ENCODE measurements at regions not wholly inside any gene's neighbourhood (a gene's known extent, or its start where the extent isn't known, plus 50 kb on each side); places are given as distances from the start of the nearest gene placed in this dataset.

- DNase-seq = no peak
Measured at GRCh38 chr18:73780218-73780617, 367.4 kb downstream of the FBXO15 start.

DNA sequence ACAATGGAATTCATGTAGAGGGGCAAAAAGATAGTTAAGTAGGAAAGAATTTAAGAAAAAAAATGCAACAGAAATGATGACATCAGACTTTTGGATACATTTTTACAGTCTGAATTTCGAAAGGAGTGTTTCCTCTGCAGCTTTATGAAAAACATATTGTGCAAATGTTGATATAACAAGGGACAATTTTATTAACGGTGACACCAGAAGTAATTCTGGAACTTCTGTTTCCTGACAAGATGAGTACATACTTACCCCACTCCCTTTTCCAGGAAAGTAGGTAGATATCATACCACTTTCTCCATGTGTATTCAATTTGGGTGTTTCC, 369.6 kb downstream of the FBXO15 start:
- no peak for DNase-seq

DNA sequence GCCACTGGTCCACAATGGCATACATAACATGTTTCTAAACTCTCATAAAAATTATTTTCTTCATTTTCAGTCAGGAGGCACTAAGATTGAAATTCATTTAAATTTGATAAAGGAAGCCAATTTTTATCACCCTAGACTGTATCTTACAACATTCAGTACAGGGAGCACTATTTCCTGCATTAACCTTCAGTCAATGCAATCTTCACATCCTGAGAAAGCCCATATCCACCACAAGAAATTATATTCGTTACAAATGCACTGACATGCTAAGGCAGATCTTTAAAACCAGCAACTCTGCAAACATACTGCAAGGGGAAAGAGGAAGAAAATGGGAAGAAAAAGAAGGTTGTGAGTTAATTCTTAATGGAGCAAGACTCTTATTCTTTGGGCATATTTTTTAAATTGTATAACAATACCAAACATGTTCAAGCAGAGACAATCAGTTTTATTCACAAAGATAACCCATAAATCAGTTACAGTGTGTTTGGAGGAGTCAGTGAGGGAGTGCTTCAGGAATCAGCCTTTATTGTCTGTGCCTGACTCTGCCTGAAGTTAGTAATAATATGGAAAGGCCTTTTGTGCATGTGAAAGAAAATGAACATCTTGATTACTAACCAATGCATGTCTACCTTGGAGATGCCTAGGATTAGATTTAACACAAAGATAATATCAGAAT, 370.1 kb downstream of the FBXO15 start:
- DNase-seq = no peak

DNA sequence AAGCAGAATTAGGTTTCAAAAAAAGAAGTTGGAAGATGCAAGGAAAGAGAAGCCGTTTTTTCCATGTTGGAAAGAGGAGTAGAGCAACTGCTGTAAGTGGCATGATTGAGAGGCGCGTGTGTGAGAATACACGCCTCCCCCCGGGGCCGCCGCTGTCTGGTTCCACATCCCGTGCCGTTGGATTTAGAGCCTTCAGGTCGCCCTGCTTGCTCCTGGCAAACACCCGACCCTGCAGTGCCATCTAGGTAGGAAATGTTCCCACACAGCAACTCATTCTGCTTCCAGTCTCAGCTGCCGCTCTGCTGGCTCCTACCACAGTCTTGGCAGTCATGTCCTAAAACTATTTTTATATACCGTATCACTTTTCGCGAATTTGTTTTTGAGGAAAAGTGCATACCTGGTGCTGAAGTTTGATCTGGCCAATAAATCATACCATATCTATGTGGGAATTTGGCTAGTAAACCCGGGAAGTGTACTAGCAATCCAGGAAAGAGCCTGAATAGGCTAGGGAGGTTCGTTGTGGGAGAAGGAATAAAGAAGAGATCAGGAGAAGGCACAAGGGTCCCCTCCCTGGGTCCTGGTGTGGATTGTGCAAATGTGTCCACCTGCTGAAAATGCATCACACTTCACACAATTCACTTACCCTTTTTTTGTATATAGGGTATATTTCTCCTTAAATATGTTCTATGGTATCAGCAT, 372.7 kb downstream of the FBXO15 start:
- DNase-seq = no peak

- no peak for DNase-seq
Measured at GRCh38 chr18:73768043-73768442, 379.6 kb downstream of the FBXO15 start.

DNA sequence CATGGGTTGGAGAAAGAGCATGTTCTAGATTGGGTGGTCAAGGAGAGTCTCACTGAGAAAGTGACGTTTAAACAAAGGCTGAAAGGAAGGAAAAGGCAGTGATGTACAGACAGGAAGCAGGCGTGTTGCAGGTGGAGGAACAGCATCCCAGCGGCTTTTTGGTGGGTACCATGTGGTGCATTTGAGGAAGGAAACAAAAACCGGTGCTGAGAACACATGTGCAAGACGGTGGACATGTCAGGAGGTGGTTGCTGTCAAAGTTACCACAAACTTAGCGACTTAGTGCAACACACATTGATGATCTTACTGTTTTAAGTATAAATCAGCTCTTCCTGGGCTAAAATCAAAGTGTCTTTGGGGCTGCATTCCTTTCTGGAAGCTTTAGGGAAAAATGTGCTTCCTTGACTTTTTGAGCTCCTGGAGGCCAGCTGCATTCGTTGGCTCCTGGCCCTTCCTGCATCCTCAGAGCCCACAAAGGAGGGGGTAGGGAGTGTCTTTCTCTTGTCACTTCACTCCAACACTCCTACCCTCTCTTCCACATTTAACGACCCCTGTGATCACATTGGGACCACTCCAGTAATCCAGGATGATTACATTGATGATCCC, 380.6 kb downstream of the FBXO15 start:
- no peak for DNase-seq

GRCh38 chr18:73758446-73758845, 389.2 kb downstream of the FBXO15 start:
- DNase-seq = no peak

- DNase-seq = no peak
Measured at GRCh38 chr18:73756256-73757091, 391.2 kb downstream of the FBXO15 start.

- DNase-seq = no peak
Measured at GRCh38 chr18:73752965-73753364, 394.7 kb downstream of the FBXO15 start.

GRCh38 chr18:73752546-73752945, 395.1 kb downstream of the FBXO15 start:
- DNase-seq = no peak

DNA sequence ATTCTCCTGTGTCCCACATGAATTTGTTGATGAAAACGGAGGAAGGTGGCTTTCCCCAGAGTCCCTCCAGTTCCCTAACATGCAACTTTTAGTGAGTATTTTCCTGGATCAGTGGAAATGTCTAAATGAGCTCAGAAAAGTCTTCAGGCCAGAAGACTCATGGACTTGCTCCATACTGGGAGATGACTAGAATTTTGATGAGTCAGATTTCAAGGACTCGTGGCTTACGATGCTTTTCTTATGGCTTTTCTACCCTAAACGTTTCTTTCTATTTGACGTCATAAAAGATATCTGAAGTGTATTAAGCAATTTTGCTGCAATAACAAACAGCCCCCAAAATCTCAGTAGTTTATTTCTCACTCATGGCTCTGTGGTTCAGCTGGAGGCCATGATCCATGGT, 397.6 kb downstream of the FBXO15 start:
- DNase-seq = no peak

DNA sequence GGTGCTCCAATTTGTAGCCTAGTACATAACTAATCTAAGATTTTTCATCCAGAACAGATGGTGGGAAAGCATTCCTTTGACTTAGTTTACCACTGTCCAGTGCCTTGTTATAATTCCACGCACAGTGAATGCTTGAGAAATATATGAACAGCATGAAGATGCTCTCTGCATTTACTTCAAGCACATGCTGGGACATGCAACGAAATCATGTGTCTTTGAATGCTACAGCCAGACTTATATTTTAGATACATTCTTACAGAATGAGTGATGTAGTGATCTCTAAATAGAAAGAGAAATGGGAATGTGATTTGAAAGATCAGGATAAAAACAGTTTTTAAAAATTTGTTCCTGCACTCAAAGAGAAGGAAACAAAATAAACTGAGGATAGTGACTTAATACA, 398.3 kb downstream of the FBXO15 start:
- DNase-seq = no peak

DNA sequence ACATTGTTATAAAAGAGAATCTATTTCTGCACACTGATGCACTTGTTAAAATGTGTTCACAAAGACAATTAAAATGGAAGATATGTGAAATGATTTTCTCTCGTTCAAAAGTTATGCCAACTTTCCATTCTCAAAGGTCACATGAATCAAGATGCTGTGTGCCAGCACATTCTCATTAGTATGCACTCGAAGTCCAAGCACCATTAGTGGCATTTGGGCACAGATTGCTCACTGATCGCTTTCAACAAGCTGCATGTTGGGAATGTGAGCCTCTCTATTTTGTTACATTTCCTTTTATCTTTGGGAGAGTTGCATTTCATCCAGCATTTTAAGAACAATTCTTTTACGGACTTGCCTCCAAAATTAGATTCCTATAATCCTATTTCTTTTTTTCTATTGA, 398.9 kb downstream of the FBXO15 start:
- DNase-seq = no peak

DNA sequence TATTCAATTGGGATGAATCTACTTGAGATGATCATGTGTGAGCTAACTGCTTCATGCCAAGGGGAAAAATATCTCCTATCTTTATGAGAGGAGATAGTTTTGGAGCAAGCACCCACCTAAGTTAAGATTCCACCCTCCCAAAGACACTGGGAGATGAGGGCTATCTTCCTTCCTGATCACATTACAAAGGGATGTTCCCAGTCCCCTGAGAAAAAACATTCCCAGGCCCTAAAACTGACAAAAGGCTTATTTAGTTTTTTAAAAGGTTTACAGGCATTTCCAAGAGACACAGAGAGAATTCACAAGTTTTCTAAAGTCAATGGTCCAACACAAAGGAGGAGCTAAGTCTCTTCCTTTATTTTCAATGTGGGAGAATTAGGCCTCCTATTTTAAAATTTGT, 401.5 kb downstream of the FBXO15 start:
- no peak for DNase-seq

GRCh38 chr18:73742957-73743356, 404.7 kb downstream of the FBXO15 start:
- no peak for DNase-seq

DNA sequence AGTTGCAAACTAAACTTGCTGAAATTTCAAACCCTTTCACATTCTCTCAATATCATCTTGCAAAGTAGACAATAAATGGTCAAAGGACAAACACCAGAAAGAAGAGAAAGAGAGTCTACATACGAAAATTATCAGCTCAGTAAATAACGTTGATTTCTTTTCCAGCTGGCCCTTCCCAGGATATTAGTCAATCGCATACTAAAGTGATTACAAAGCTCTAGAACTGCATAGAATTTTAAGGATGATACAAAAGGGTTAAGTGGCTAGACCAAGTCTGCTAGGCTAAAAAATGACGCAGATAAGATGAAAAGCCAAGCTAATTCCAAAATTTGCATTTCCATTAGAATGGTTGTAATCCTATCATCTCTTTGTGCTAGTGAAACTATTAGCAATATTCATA, 405.7 kb downstream of the FBXO15 start:
- DNase-seq = no peak

DNA sequence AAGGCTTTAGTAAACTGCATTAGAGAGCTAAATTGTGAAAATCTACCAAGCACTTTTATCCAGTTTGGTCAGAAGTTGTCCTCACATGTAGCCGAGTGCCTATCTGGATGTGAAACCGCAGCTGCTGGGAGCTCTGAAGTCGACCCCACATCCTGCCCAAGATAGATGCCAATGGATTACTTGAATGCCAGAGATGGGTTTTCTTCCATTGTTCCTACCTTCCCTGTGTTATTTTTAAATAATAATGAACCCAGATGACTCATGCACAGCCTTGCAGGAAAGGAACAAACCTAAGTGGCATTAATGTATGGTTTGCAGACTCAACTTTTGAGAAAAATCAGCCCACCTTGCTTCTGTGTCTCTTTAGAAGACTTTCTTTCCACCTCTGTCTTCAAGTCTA, 408.5 kb downstream of the FBXO15 start:
- no peak for DNase-seq

DNA sequence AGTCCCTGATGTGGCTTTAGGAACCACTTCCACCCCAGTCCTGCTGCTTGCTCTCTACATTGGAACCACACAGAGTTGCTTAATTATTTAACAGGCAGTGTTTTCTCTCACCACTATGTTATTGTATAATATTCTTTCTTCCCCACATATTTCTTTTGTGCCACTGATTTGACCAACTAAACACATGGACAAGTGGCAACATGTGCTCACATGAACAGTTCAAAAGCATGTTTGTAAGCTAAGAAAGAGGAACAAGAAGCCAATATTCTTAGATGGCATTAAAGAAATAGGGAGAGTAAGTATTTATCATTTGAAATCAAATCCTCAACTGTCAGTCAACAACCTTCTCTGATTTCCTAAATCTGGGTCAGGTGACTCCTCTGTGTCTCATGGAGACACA, 409.6 kb downstream of the FBXO15 start:
- DNase-seq = no peak

- no peak for DNase-seq
Measured at GRCh38 chr18:73735836-73736235, 411.8 kb downstream of the FBXO15 start.

DNA sequence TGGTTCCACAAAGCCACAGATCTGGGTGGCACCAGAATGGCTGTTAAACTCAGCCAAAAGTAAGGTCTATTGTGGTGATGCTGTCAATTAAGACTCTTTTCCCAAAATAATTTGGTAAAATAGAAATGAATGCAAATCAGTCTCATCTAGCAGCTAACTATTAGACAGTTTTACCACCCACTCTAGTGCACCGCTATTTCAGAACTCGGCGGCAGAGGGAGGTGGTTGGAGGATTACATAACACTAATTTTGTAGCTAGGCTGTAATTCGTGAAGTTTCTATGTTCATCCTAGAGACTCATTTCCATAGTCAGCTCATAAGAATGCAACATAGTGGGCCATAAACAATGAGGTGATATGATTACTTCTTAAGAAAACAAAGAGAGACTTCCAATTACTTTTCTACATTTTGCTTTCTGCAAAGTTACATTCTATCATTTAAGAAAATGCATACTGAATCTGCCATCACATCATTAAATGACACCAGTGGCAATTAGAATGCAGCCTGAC, 413.8 kb downstream of the FBXO15 start:
- DNase-seq = no peak

DNA sequence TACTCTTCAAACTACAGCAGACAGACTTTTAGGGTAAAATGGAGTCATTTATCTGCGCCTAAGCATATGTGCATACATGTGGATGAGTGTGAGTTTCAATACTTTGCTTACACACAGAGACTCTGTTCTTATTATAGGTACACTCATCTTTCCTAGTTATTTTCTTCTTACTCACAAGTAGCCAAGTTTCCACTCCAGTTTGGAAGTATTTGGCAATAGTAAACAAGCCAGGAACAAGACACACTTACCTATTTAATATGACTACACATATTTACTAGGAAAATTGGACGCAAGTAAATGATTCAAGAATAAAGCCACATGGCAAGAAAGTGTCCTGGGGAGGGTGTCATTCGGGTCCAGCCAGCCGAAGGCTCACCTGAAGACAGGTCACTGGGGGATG, 414.3 kb downstream of the FBXO15 start:
- no peak for DNase-seq

DNA sequence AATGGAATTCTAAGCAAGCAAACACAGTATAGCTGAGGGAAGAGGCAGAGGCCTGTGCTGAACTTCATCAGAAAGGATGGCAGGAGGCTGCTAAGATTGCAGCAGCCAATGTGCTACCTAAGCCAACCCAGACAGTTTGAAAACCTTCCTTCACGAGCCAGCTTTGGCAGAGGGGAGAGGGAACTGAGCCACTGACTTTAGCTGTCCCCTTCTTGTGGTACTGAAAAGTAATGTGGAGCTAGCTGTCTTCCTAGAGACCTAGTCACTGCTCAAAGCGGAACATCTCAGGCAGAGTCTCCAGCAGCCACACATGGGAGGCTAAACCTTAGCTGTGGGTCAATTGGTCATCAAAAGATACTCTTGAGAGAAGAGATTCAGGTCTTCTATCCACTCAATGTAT, 419.0 kb downstream of the FBXO15 start:
- no peak for DNase-seq

GRCh38 chr18:73724958-73725357, 422.7 kb downstream of the FBXO15 start:
- no peak for DNase-seq

- DNase-seq = no peak
Measured at GRCh38 chr18:73719611-73720010, 428.0 kb downstream of the FBXO15 start.
